HG03432 (cell line): ENCODE measurements at regions not wholly inside any gene's neighbourhood (a gene's known extent, or its start where the extent isn't known, plus 50 kb on each side); places are given as distances from the start of the nearest gene placed in this dataset.

Experiments
- ATAC-seq: cut with Tn5 transposase; IDR thresholded peaks from one replicate; pipeline ENCODE4 v1.9.1; 2021; ENCODE audit warnings: mild to moderate bottlenecking, moderate library complexity; ENCODE audit not compliant: unreplicated experiment

DNA sequence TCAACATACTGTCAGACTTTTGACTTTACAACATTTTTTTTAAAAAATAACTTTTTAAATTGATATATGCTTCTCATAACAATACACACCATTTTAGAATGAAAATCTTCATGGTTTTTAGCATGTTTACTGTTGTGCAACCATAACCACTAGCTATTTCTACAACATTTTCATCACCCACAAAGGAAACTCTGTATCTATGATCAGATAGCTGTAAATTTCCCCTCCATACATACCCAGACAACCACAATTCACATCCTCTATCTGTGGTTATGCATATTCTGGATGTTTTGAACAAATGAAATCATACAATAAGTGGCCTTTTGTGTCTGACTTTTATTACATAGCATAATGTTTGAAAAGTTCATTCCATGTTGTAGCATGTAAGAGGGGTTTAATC, 1666.0 kb downstream of the EFNB2 start:
- no peak for ATAC-seq

DNA sequence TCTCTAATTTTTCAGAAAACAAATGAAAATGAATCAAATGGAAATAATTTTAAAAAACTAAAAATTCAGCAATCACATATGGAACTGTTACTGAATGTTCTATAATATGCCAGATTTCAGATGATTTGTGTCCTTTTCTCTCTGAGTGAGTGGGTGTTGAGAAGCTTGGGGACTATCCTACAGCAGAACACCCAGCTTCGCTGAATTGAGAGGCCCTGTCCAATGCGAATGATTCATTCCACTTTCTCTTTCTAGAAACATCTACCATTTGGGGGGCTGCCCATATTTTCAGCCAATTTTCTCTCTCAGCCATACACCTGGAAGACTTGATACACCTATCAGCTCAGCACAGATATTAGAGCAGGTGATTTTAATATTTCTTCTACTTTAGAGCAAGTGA, 1666.7 kb downstream of the EFNB2 start:
- ATAC-seq: no peak

DNA sequence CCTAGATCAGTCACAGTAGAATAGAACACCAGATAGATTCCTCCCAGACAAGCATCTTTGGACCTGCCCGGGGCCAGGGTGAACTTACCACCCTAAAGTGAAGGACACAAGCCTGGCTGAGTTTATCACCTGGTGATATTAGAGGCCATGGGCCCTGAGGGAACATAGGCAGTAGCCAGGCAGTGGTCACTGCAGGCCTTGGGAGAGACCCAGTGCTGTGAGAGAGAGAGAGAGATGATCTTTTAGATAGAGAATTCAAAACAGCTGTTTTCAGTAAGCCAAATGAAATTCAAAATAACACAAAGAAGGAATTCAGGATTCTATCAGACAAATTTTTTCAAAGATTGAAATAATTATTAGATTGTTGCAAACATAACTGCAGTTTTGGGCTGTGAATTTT, 1679.9 kb downstream of the EFNB2 start:
- no peak for ATAC-seq

DNA sequence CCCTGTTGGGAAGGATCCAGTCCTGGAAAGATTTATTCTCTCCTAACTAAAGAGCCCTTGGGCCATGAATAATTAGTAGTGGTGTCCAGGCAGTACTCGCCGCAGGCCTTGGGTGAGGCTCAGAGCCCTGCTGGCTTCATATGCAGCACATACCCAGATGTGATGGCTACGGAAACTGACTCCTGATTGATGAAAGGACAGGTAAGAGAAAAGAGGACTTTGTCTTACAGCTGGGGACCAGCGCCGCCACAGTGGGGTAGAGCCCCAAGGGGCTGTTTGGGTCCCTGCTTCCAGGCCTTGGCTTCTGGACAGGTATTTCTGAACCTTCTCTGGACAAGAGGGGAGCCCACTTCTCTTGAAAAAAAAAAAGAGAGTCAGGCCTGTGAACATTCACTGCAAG, 1680.8 kb downstream of the EFNB2 start:
- no peak for ATAC-seq

DNA sequence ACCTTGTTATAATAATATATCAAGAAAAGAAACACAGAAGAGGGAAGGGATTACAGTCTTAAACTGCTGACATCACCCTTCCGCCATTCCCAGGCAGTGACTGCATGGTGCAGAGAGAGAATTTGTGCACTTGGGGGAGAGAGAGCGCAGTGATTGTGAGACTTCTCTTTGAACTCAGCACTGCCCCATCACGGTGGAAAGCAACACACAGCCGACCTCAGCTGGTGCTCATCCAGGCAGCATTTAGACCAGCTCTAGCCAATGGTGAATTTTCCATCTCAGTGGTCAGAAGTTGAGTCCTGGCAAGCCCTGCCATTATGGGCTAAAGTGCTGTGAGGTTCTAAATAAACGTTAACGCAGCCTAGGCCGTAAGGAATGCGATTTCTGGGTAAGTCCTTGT, 1681.5 kb downstream of the EFNB2 start:
- no peak for ATAC-seq

DNA sequence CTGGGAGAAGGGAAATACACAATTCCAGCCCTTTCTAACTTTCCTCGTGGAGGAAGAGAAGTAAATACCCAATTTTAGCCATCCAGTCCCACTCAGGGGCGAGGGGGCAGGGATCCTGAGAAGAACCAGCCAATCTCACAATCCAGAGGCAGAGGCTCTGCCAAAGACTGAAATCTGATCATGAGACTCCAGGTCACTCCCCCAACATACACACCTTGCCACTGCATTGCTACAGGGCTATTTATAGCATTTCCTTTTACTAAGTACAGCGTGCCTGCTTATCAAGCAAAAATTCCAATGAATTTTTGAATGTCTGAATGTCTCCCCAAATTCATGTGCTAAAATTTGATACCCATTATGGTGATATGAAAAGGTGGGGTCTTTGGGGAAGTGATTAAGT, 1687.5 kb downstream of the EFNB2 start:
- ATAC-seq: no peak

DNA sequence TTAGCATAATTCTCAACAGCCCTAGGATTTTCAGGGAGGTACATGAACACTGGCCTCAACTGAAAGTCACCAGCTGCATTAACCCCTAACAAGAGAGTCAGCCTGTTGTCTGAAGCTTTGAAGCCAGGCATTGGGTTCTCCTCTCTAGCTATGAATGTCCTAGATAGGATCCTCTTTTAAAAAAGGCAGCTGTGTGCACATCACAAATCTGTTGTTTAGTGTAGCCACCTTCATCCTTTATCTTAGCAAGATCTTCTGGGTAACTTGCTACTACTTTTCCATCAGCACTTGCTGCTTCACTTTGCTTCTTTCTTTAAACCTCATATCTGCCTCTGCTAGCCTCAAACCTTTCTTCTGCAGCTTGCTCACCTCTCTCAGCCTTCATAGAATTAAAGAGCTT, 1692.1 kb downstream of the EFNB2 start:
- no peak for ATAC-seq

DNA sequence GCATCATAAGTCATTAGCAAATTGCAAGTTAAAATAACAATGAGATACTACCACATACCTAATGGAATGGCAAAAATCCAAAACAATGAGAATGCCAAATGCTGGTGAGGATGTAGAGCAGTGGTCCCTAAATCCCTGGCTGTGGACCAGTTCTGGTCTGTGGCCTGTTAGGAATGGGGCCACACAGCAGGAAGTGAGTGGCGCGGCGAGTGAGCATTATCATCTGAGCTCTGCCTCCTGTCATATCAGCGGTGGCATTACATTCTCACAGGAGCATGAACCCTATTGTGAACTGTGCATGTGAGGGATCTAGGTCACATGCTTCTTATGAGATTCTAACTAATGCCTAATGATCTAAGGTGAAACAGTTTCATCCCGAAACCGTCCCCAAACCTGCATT, 1694.4 kb downstream of the EFNB2 start:
- ATAC-seq: no peak

DNA sequence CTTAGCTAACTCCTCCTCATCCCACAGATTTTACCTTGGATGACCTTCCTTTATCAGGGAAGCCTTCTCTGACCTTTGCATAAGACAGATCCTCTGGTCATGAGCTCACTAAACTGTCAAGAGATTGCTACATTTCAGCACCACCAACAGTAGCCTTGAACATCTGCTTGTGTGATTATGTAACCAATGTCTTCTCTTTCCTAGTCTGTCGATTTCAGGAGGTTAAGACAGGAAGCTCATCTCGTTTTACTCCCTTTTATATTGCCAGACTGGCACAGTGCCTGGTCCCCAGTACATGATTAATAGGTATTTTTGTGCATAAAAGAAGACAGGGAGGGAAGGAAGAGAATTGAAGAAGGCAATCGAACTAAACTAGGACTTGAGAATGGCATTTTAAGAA, 1697.7 kb downstream of the EFNB2 start:
- no peak for ATAC-seq

DNA sequence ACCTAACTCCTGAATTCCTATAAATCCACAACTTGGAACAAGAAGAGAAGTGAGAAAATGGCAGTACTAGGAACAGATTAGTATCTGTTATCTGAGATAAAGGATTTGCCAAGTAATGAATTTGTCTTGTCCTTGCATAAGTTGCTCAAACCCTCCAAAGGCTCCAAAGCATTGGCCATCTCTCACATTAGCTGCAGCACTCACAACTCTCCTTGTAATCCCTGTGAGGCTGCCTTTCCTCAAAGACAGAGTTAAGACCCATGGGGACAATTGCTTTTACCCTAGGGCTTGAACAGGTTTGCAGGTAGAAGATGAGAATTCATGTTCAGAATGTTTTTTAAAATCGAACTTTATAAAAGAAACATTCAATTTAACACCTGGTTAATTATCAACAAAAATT, 1702.2 kb downstream of the EFNB2 start:
- ATAC-seq: no peak

DNA sequence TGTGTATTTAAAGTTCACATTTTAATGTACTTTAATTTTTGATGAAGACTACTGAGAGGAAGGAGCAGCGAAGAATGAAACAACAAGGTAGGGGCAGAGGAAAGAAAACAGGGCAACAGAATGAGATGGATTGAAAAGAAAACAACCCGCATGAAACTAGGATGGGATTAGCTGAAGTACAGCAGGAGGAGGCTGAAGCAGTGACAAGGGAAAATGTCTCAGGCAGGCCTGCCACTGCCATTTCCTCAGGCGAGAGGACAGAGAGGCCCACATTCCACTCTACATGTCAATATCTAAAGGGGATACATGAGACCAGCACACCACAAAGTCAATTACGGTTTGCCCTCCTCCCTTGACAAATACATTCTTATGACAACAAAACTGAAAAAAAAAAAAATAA, 1703.2 kb downstream of the EFNB2 start:
- ATAC-seq: no peak

DNA sequence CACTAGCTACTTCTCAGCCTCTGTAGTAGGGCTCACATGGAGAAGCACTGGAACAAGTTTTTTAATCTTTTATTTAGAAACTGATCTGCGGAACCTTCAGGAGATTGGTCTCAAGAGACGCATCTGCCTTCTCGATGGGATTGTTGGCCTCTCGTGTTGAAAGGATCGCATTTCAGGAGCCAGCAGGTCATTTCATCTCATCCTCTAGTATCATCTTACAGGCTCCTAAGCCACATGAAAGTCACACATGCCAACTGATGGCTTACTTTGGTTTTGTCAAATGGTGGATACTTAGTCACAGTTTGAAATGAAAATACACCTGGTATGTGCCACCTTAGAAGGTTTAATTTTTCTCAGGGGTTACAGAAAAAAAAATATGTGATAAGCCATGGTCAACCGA, 1703.6 kb downstream of the EFNB2 start:
- no peak for ATAC-seq

DNA sequence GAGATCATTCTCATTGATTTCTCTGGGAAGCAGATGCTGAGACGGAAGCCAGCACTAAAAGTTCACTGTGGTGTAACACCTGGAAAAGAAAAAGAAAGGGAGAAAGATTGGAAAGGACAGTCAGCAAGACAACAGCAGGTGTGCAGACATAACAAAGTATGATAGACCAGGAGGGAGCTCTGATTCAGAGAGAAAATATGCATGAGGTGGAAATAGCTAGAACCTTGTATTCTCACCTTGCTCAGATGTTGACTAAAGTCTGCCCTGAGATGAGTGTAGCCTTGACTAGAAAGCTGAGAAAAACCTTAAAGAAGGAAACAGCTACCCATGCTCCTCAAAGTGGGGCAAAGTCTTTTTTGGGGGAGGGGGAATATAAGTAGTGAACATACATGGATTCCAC, 1711.8 kb downstream of the EFNB2 start:
- ATAC-seq: no peak

DNA sequence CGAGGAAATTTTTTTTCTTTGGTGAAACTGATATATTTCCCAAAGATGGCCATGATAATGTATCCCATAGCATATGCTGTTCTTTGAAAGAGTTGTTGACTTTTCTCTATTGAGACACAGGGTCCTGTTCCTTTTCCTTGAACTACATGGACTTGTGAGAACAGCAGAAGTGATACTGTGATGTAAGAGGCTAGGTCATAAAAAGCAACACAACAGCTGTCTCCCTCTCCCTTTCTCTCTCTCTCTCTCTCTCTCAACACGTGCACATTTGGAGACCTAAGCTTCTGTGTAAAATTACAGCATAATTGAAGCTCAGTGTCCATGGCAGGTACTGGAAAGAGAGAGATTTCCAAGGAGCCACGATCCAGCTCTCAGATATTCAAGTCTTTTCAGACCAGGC, 1712.4 kb downstream of the EFNB2 start:
- ATAC-seq: no peak

DNA sequence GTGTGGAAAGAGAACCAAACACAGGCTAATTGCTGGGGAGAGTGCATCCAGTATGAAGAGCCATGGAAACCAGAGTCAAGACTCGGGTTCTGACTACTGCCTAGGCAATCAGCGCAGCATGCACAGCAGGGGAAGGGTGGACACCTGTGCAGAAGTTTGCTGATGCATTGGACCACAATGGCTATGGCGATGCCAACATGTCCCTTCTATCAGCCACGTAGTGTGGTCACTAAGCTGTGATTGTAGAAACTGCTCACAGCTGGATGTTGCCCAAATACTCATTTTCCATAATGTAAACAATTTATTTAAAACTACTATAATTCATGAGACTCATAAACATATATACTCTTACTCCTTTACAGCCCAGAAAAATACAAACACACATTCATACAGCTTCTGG, 1718.2 kb downstream of the EFNB2 start:
- no peak for ATAC-seq

DNA sequence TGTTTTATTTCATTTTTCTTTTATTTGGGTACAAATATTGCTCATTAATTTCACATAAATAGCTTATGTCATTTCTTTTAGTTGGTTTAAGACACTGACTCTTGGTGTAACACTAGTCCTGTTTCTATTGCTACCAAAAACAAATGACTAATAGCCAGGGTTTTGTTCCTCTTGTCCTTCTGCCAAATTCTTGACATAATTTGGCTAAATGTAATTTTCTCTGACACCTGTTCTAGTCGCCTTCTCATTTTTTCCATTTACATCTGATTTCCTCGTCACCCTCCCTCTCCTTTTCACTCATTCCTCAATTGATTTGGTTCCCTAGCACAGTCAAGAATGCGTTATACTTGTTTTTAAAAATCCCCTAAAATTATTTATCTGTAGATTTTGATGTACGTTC, 1718.7 kb downstream of the EFNB2 start:
- no peak for ATAC-seq

DNA sequence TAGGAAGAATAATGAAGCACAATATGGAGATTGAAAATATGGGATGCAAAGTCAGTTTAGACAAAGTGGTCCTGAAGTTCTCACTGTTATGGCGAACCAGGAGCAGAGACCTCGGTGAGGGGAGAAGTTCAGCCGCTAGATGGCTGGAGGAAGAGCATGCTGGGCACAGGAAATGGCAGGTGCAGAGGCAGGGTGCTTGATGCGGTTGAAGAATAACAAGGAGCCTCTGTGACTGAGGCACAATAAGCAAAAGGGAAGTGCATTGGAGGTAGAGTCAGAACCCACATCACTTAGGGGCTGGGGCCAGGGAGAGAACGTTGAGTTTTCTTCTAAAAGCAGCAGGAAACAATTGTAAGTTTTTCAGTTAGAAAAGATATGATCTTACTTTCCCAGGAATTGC, 1725.2 kb downstream of the EFNB2 start:
- ATAC-seq: no peak

DNA sequence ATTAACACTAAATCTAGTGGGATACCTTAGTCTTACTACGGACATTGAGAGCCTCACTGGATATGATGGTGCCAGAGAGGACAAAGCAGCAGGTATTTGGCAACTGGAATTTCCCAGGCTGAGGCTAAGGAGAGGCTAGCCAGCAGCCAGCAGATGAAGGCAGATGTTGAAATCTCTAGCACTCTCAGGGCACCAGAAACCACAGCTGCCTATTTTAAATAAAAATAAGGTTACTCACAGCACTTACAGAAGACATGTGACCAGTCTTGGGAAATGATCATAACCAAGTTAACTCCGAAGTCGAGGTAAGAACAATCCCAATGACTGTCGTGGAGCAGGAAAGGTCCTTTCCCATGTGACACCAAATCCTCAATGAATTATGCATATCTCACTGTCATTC, 1726.0 kb downstream of the EFNB2 start:
- ATAC-seq: no peak

DNA sequence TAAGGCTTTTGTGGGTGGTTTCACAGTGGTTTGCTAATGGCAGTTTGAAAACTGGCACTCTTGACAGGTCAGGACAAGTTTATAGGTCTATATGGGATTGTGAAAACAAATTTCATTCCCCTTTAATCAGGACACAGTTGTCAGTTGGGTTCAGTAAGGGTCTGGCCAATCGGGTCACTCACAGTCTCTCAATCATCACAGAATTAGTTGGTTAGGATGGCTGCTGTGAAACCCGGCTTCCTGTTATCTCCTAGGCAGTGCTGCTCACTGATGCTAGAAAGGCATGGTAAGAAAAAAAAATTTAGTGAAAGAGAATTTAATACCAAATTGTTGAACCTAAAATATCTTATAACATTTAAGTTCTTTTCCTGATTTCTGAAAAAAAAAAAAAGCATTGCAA, 1730.1 kb downstream of the EFNB2 start:
- no peak for ATAC-seq

DNA sequence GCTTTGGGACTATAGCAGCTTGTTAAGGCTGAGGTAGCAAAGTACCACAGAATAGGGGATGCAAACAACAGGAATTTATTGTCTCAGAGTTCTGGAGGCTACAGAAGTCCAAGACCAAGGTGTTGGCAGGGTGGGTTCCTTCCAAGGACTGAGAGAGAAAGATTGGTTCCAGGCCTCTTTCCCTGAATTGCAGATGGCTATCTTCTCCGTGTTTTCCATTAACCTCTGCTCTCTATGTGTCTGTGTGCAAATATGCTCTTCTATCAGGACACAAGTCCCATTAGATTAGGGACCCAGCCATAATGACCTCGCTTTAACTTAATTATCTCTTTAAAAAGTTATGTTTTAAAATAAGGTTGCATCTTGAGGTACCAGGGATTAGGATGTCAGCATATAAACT, 1732.9 kb upstream of the SLC10A2 start:
- no peak for ATAC-seq

DNA sequence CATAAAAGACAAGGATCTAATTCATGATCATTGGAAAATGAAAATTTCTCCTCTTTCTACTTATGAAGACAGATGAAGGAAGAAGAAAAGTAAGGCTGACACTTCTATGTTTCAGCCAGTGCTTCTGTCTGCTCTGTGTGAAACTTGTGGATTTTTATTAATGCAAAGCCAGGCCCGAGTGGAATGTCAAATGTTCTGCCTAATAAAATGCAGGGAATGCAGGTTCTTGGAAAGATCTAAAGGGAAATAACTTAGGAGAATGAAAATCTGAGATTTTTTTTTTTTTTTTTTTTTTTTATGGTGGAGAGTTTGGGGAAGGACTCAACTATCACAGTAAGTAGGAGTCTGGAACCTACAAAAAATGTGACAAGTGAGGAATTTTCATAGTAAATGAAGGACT, 1732.3 kb upstream of the SLC10A2 start:
- ATAC-seq: no peak

DNA sequence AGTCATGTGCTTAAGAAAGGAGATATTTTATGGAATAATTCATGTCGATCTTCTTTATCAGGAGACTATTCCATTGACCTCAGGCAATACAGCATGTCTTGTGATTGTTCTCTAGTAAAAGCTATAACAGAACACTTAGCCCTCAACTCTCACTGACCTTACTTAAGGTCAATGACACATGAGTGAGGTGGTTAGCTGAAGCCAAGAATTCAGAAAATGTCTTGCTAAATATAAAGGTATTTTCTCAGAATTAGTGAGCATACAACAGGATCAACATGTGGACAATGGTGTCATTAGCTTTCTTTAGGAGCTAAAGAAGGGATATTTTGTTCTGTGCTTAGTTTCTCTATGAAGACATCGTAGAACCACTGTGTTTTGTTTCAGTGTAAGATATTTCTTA, 1730.4 kb upstream of the SLC10A2 start:
- no peak for ATAC-seq

DNA sequence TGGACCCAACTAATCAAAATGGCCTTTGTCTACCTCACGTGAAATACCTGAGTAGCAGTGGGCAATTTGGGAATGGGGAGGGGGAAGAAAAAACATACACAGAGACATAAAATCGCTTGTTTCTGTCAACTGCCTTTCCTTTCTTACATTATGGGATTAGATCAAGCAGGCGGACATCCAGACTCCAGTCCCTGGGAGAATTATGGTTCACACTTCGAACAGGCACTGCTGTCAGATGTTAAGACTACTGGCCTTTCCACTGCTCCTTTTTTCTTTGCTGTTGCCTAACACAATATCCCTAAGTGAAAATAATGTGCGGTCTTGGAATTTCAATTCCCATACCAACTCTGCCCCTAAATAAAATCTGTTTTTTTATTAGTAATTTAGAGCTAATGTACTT, 1719.7 kb upstream of the SLC10A2 start:
- no peak for ATAC-seq

DNA sequence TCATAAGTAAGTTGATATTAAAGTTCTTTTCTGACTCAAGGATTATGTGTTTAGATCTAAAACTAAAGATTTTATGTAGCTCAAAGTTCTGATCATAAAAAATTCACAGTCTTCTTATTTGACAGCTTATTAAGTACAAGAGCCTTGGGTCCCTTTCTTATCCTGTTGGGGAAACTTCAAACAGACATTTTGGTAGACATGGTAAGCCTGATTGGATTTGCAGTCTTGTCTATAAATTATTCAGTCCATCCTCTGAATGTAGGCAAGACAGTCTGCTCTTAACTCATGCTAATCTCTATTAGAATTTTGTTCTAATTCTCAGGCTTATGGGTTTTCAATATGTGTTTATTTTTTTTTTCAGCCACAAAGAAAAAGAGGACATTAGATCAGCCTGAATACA, 1718.7 kb upstream of the SLC10A2 start:
- ATAC-seq: no peak
